Activated CD4-positive, alpha-beta T cell treated with anti-CD3 and anti-CD28 coated beads, Interleukin-2, amount 10 ng/mL, durations not matched to agents 24 days and 14 days (primary cell): ENCODE measurements at regions not wholly inside any gene's neighbourhood (a gene's known extent, or its start where the extent isn't known, plus 50 kb on each side); places are given as distances from the start of the nearest gene placed in this dataset.

Source experiments
- DNase-seq: peaks from one replicate; pipeline ENCODE4 v3.0.0; 2022
- H3K27ac Mint-ChIP-seq: one replicate; pipeline ENCODE4 v1.8.0; 2022; ENCODE audit warnings: mild to moderate bottlenecking, mixed read lengths
- H3K27me3 Mint-ChIP-seq: one replicate; pipeline ENCODE4 v1.8.0; 2022; ENCODE audit warnings: mixed read lengths
- H3K36me3 Mint-ChIP-seq: one replicate; pipeline ENCODE4 v1.8.0; 2022; ENCODE audit warnings: low read depth, mild to moderate bottlenecking, mixed read lengths
- H3K4me1 Mint-ChIP-seq: one replicate; pipeline ENCODE4 v1.8.0; 2021; ENCODE audit warnings: mixed read lengths
- H3K4me3 Mint-ChIP-seq: one replicate; pipeline ENCODE4 v1.8.0; 2022; ENCODE audit warnings: mild to moderate bottlenecking, moderate library complexity, mixed read lengths
- H3K9me3 Mint-ChIP-seq: one replicate; pipeline ENCODE4 v1.8.0; 2021; ENCODE audit warnings: mixed read lengths
- intact Hi-C: fragments of 100-400 bp; cut with micrococcal nuclease; formaldehyde crosslinking; loops from one replicate; pipeline ENCODE4 v1.15.1; 2023

- no peak for DNase-seq
- intact Hi-C loops: no loop called here
These were observed 164.2 kb upstream of the TCF21 start for GRCh38 chr6:133724726-133725125.

GRCh38 chr6:133726188-133726587, 162.7 kb upstream of the TCF21 start:
- no peak for DNase-seq

More at GRCh38 chr6:133724726-133725125, 164.2 kb upstream of the TCF21 start:
- Mint-ChIP-seq H3K9me3 (no peaks in the 10 kb centered on the region), H3K27ac (no peak overlapping the region), H3K36me3 (no peaks in the 10 kb centered on the region), H3K4me3 (no peak overlapping the region), H3K4me1 (no peaks in the 10 kb centered on the region), H3K27me3 (peaks cover 1% of the 10 kb centered on the region)

GRCh38 chr6:133730881-133731280, 158.0 kb upstream of the TCF21 start:
- no peaks in the 10 kb centered on the region for H3K36me3 Mint-ChIP-seq
- no peak overlapping the region for H3K27ac Mint-ChIP-seq
- DNase-seq: no peak
- H3K4me3 Mint-ChIP-seq: no peak overlapping the region
- intact Hi-C loops: no loop called here
- no peaks in the 10 kb centered on the region for H3K27me3 Mint-ChIP-seq
- H3K4me1 Mint-ChIP-seq: no peaks in the 10 kb centered on the region
- no peaks in the 10 kb centered on the region for H3K9me3 Mint-ChIP-seq

More at GRCh38 chr6:133726188-133726587, 162.7 kb upstream of the TCF21 start:
- Mint-ChIP-seq H3K9me3 (no peaks in the 10 kb centered on the region), H3K4me1 (no peaks in the 10 kb centered on the region), H3K27me3 (peaks cover 1% of the 10 kb centered on the region), H3K27ac (no peak overlapping the region), H3K4me3 (no peak overlapping the region), H3K36me3 (no peaks in the 10 kb centered on the region)
- intact Hi-C loops: no loop called here

DNA sequence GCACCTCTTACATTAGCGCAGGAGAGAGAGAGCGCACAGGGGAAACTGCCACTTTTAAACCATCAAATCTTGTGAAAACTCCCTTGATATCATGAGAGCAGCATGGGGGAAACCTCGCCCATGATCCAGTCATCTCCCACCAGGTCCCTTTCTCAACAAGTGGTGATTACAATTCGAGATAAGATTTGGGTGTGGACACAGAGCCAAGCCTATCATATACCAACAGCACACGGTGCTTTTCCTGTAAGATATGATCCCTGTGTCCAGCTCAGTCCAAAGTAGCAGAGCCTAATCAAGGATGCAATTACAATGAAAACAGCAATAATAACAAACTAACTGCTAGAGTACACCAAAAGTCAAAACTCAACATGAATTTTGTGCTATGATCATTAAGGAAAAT, 148.7 kb upstream of the TCF21 start:
- H3K4me3 Mint-ChIP-seq: no peak overlapping the region
- no peaks in the 10 kb centered on the region for H3K36me3 Mint-ChIP-seq
- H3K27ac Mint-ChIP-seq: no peak overlapping the region
- no peaks in the 10 kb centered on the region for H3K27me3 Mint-ChIP-seq
- DNase-seq: no peak
- no peaks in the 10 kb centered on the region for H3K9me3 Mint-ChIP-seq
- intact Hi-C loops: no loop called here
- H3K4me1 Mint-ChIP-seq: no peaks in the 10 kb centered on the region

DNA sequence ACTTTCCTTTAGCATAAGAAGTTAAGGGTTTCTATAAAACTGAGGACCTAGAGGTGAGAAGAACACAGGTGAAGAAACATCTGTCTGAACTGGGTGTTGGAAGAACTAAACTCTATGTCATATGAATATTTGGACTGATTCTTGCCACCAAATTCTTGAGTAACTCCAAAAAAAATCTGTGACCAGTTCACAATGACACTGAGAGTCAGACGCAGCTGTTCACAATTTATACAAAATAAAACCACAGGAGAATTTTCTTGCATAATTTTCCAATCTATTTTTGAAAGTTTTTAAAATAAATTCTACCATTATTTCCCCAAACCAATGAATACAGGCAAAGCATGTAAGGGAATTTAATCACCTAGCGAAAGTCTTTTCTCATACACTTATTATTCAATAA, 148.1 kb upstream of the TCF21 start:
- Mint-ChIP-seq H3K36me3 (no peaks in the 10 kb centered on the region), H3K27ac (no peak overlapping the region), H3K4me1 (no peaks in the 10 kb centered on the region), H3K27me3 (no peaks in the 10 kb centered on the region), H3K4me3 (no peak overlapping the region), H3K9me3 (no peaks in the 10 kb centered on the region)
- intact Hi-C loops: no loop called here
- no peak for DNase-seq

DNA sequence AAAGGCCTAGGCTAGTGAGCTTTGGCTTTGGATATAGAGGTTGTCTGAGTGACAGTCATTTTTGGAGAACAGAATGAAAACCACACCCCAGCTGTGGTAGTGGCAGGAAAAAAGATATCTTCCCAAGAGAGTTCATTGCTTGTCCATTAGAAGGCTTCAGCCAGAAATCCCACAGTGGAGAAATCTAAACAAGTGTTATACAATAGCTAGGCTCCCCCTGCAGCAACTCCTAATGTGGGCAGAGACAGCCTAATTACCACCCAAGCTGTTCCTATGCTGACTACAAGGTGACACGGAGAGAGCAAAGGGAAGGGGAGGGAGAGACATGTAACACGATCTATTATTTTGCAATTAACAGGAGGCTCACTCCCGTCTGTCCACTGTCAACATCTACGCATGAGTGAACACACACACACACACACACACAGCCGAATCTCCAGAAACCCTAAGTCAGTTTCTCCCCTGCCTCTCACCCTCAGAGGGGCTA, 147.5 kb upstream of the TCF21 start:
- Mint-ChIP-seq H3K4me3 (no peak overlapping the region), H3K27me3 (no peaks in the 10 kb centered on the region), H3K4me1 (no peaks in the 10 kb centered on the region), H3K9me3 (no peaks in the 10 kb centered on the region), H3K27ac (no peak overlapping the region), H3K36me3 (no peaks in the 10 kb centered on the region)
- DNase-seq: no peak
- intact Hi-C loops: no loop called here

DNA sequence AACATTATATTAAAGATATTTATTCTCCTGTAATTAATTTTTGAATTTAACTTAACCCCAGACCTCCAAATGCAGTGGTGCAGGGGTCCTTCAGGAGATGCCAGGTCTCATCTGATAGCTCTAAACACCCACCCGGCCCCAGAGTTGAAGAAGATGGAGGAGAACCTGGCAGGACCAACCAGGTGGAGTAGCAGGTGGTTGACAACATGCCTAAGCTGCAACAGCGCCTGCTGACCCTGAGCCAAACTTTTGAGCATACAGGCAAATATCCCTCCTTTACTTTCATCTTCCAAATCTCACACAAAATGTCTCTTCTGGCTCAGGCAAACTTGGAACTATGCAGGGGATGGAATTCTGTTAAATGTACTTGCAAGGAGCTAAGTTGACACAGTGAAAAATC, 145.3 kb upstream of the TCF21 start:
- no peak for DNase-seq
- Mint-ChIP-seq H3K36me3 (no peaks in the 10 kb centered on the region), H3K4me1 (no peaks in the 10 kb centered on the region), H3K4me3 (no peak overlapping the region), H3K27me3 (no peaks in the 10 kb centered on the region), H3K27ac (no peak overlapping the region), H3K9me3 (no peaks in the 10 kb centered on the region)
- intact Hi-C loops: no loop called here

- DNase-seq: no peak
- intact Hi-C loops: no loop called here
- no peaks in the 10 kb centered on the region for H3K27me3 Mint-ChIP-seq
- no peaks in the 10 kb centered on the region for H3K4me1 Mint-ChIP-seq
- H3K27ac Mint-ChIP-seq: no peak overlapping the region
- H3K36me3 Mint-ChIP-seq: no peaks in the 10 kb centered on the region
- no peaks in the 10 kb centered on the region for H3K9me3 Mint-ChIP-seq
- H3K4me3 Mint-ChIP-seq: no peak overlapping the region
These were observed 142.5 kb upstream of the TCF21 start for GRCh38 chr6:133746417-133746770.

GRCh38 chr6:133748628-133749027, 140.3 kb upstream of the TCF21 start:
- no peaks in the 10 kb centered on the region for H3K36me3 Mint-ChIP-seq

DNA sequence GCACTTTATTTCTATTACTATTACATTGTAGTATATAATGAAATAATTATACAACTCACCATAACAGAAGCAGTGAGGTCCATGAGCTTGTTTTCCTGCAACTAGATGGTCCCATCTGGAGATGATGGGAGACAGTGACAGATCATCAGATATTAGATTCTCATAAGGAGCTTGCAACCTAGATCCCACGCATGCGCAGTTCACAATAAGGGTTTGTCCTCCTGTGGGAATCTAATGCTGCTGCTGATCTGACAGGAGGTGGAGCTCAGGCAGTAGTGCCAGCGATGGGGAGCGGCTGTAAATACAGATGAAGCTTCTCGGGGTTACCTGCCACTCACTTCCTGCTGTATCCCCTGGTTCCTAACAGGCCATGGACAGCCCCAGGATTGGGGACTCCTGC, 139.5 kb upstream of the TCF21 start:
- Mint-ChIP-seq H3K4me3 (no peak overlapping the region), H3K36me3 (no peaks in the 10 kb centered on the region), H3K27ac (no peak overlapping the region), H3K27me3 (peaks cover 2% of the 10 kb centered on the region), H3K9me3 (no peaks in the 10 kb centered on the region), H3K4me1 (no peaks in the 10 kb centered on the region)
- intact Hi-C loops: no loop called here
- no peak for DNase-seq

More at GRCh38 chr6:133748628-133749027, 140.3 kb upstream of the TCF21 start:
- no peak overlapping the region for H3K4me3 Mint-ChIP-seq
- H3K4me1 Mint-ChIP-seq: no peaks in the 10 kb centered on the region
- H3K27me3 Mint-ChIP-seq: no peaks in the 10 kb centered on the region
- no peak for DNase-seq
- H3K9me3 Mint-ChIP-seq: no peaks in the 10 kb centered on the region
- intact Hi-C loops: no loop called here
- H3K27ac Mint-ChIP-seq: no peak overlapping the region

- H3K36me3 Mint-ChIP-seq: no peaks in the 10 kb centered on the region
- no peak for DNase-seq
- H3K4me1 Mint-ChIP-seq: no peaks in the 10 kb centered on the region
- no peak overlapping the region for H3K27ac Mint-ChIP-seq
- no peaks in the 10 kb centered on the region for H3K9me3 Mint-ChIP-seq
- no peak overlapping the region for H3K4me3 Mint-ChIP-seq
- intact Hi-C loops: no loop called here
- peaks cover 5% of the 10 kb centered on the region for H3K27me3 Mint-ChIP-seq
These were observed 136.8 kb upstream of the TCF21 start for GRCh38 chr6:133752129-133752528.

DNA sequence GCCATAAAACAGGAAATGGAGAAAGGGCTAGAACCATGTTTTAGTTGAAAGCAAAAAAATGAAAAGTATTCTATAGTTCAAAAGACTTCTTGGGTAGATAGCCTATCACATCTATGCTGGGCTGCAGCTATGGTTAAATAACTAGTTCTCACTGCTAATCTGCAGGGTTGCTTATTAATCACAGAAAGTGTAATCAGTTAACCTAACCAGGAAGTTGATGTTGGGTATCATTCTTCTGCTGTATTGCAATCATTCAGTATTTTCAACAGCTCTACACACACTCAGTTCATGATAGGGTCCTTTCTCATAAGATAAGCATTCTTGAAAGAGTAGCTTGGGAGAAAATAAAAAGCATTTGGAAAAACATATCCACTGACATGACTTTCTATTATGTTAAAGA, 135.2 kb upstream of the TCF21 start:
- no peak for DNase-seq
- H3K4me3 Mint-ChIP-seq: no peak overlapping the region
- H3K4me1 Mint-ChIP-seq: no peaks in the 10 kb centered on the region
- no peaks in the 10 kb centered on the region for H3K9me3 Mint-ChIP-seq
- peaks cover 8% of the 10 kb centered on the region for H3K27me3 Mint-ChIP-seq
- no peak overlapping the region for H3K27ac Mint-ChIP-seq
- intact Hi-C loops: no loop called here
- no peaks in the 10 kb centered on the region for H3K36me3 Mint-ChIP-seq

- Mint-ChIP-seq H3K36me3 (no peaks in the 10 kb centered on the region), H3K4me3 (no peak overlapping the region), H3K9me3 (no peaks in the 10 kb centered on the region), H3K27ac (no peak overlapping the region), H3K27me3 (peaks cover 8% of the 10 kb centered on the region), H3K4me1 (no peaks in the 10 kb centered on the region)
- intact Hi-C loops: no loop called here
- no peak for DNase-seq
These were observed 134.6 kb upstream of the TCF21 start for GRCh38 chr6:133754298-133754697.

GRCh38 chr6:133756078-133756695, 132.7 kb upstream of the TCF21 start:
- no peaks in the 10 kb centered on the region for H3K36me3 Mint-ChIP-seq
- no peak overlapping the region for H3K4me3 Mint-ChIP-seq
- no peaks in the 10 kb centered on the region for H3K4me1 Mint-ChIP-seq
- H3K27me3 Mint-ChIP-seq: peaks cover 8% of the 10 kb centered on the region
- no peak overlapping the region for H3K27ac Mint-ChIP-seq
- intact Hi-C loops: no loop called here
- DNase-seq: no peak
- H3K9me3 Mint-ChIP-seq: no peaks in the 10 kb centered on the region

GRCh38 chr6:133757335-133757734, 131.6 kb upstream of the TCF21 start:
- H3K9me3 Mint-ChIP-seq: no peaks in the 10 kb centered on the region

More at GRCh38 chr6:133757335-133757734, 131.6 kb upstream of the TCF21 start:
- Mint-ChIP-seq H3K27ac (no peak overlapping the region), H3K4me1 (no peaks in the 10 kb centered on the region), H3K27me3 (peaks cover 8% of the 10 kb centered on the region), H3K36me3 (no peaks in the 10 kb centered on the region), H3K4me3 (no peak overlapping the region)
- intact Hi-C loops: no loop called here
- no peak for DNase-seq
